H1 (cell line): ENCODE measurements at regions not wholly inside any gene's neighbourhood (a gene's known extent, or its start where the extent isn't known, plus 50 kb on each side); places are given as distances from the start of the nearest gene placed in this dataset.

Experiments
- CTCF ChIA-PET: fragments of 300-600 bp; sonication (Branson Sonifier 250); formaldehyde crosslinking; loops from one replicate; lab custom pipeline; 2021; ENCODE audit not compliant: partially characterized antibody; lab: Charles Lee
- POLR2A ChIA-PET: fragments of 300-600 bp; sonication (Branson Sonifier 250); formaldehyde crosslinking; loops from one replicate; lab custom pipeline; 2021; ENCODE audit warnings: inconsistent platforms; ENCODE audit not compliant: partially characterized antibody; lab: Charles Lee
- DNase-seq, 2 experiments: peaks; one replicate each; pipeline versions ENCODE4 v3.0.0 to v3.0.0-alpha.2; 2010 to 2022; ENCODE audit warnings: low spot score in 2 of 2, low read depth in 1 of 2, mixed read lengths in 1 of 2
- FAIRE-seq: peaks from 2 replicates; lab custom pipeline; 2011; peaks lifted over from hg19 to GRCh38; lab: Jason Lieb, UNC
- H2AFZ ChIP-seq: 2 replicates; pipeline ENCODE4 v1.8.1; 2012; ENCODE audit warnings: low read length, inconsistent platforms
- H2AK5ac ChIP-seq: 2 replicates; pipeline ENCODE4 v1.6.1; 2013; ENCODE audit warnings: low read depth, low read length
- H2BK120ac ChIP-seq: replicated peaks from 2 replicates; pipeline ENCODE3; 2013; ENCODE audit warnings: low read depth, low read length, inconsistent platforms
- H2BK12ac ChIP-seq: 2 replicates; pipeline ENCODE4 v1.6.1; 2013; ENCODE audit warnings: low read depth, low read length
- H2BK15ac ChIP-seq: 2 replicates; pipeline ENCODE4 v1.6.1; 2013; ENCODE audit warnings: low read length
- H2BK20ac ChIP-seq: 2 replicates; pipeline ENCODE4 v1.6.1; 2013; ENCODE audit warnings: low read length
- H2BK5ac ChIP-seq: 2 replicates; pipeline ENCODE4 v1.6.1; 2013; ENCODE audit warnings: low read depth, low read length
- H3K14ac ChIP-seq: 2 replicates; pipeline ENCODE4 v1.6.1; 2013; ENCODE audit warnings: inconsistent platforms; ENCODE audit not compliant: insufficient read length
- H3K18ac ChIP-seq: 2 replicates; pipeline ENCODE4 v1.6.1; 2013; ENCODE audit warnings: low read length; ENCODE audit errors: extremely low read depth
- H3K23ac ChIP-seq: 2 replicates; pipeline ENCODE4 v1.6.1; 2013; ENCODE audit warnings: inconsistent platforms; ENCODE audit not compliant: insufficient read length
- H3K23me2 ChIP-seq: 2 replicates; pipeline ENCODE4 v1.6.1; 2013; ENCODE audit warnings: low read depth, low read length
- H3K27ac ChIP-seq: 2 replicates; pipeline ENCODE4 v1.6.1; 2011; ENCODE audit warnings: low read depth, low read length, inconsistent platforms
- H3K27me3 ChIP-seq, 4 experiments: replicated peaks in 1 of 4; 1 replicate in 1 of 4; 2 replicates in 3 of 4; pipeline versions ENCODE4 v1.6.1 to v1.8.1; 2011 to 2013; ENCODE audit warnings: low read length in 3 of 4, mild to moderate bottlenecking in 3 of 4, inconsistent platforms in 2 of 4, mixed read lengths in 2 of 4, moderate library complexity in 1 of 4; ENCODE audit not compliant: control insufficient read depth in 3 of 4, insufficient read depth in 3 of 4; ENCODE audit errors: extremely low read depth in 1 of 4
- H3K36me3 ChIP-seq, 4 experiments: 2 replicates each; pipeline versions ENCODE4 v1.6.1 to v1.8.1; 2011 to 2013; ENCODE audit warnings: mild to moderate bottlenecking in 4 of 4, low read length in 3 of 4, moderate library complexity in 2 of 4, control low read depth in 1 of 4, inconsistent platforms in 1 of 4; ENCODE audit not compliant: insufficient read depth in 4 of 4, control insufficient read depth in 2 of 4
- H3K4ac ChIP-seq: replicated peaks from 2 replicates; pipeline ENCODE3; 2013; ENCODE audit warnings: low read length, low read depth, mixed read lengths, inconsistent platforms; ENCODE audit not compliant: insufficient read length
- H3K4me1 ChIP-seq, 4 experiments: replicated peaks in 1 of 4; 1 replicate in 1 of 4; 2 replicates in 3 of 4; pipeline versions ENCODE4 v1.6.1 to v1.8.1; 2011 to 2013; ENCODE audit warnings: low read length in 3 of 4, inconsistent platforms in 2 of 4, mixed read lengths in 1 of 4; ENCODE audit not compliant: insufficient read depth in 4 of 4, control insufficient read depth in 3 of 4
- H3K4me2 ChIP-seq, 2 experiments: 2 replicates each; pipeline versions ENCODE4 v1.6.1 to v1.8.1; 2011 to 2013; ENCODE audit warnings: low read depth in 2 of 2, low read length in 2 of 2, control low read depth in 1 of 2, inconsistent platforms in 1 of 2, mild to moderate bottlenecking in 1 of 2; ENCODE audit not compliant: insufficient read depth in 1 of 2
- H3K4me3 ChIP-seq, 4 experiments: fragments of 200-600, 300-600 bp in 1 of 4; sonication (generic), shearing (Covaris generic), sonication (Bioruptor Twin) in 1 of 4; 2 replicates each; pipeline versions ENCODE4 v1.5.1 to v1.8.1; 2011 to 2016; ENCODE audit warnings: low read length in 4 of 4, low read depth in 3 of 4, control low read depth in 2 of 4, inconsistent platforms in 2 of 4, mild to moderate bottlenecking in 2 of 4, mixed read lengths in 1 of 4, moderate library complexity in 1 of 4; ENCODE audit not compliant: insufficient read depth in 2 of 4; ENCODE audit errors: extremely low read depth in 1 of 4
- H3K56ac ChIP-seq: replicated peaks from 2 replicates; pipeline ENCODE3; 2013; ENCODE audit warnings: low read depth, mild to moderate bottlenecking, mixed read lengths, low read length, inconsistent platforms; ENCODE audit not compliant: insufficient read length
- H3K79me1 ChIP-seq: 2 replicates; pipeline ENCODE4 v1.6.1; 2013; ENCODE audit warnings: low read depth, low read length, control low read depth
- H3K79me2 ChIP-seq, 2 experiments: 2 replicates each; pipeline versions ENCODE4 v1.6.1 to v1.8.1; 2012 to 2013; ENCODE audit warnings: low read length in 2 of 2, mild to moderate bottlenecking in 2 of 2, inconsistent platforms in 1 of 2; ENCODE audit not compliant: insufficient read depth in 2 of 2, control insufficient read depth in 1 of 2
- H3K9ac ChIP-seq, 4 experiments: replicated peaks in 1 of 4; 1 replicate in 1 of 4; 2 replicates in 3 of 4; pipeline versions ENCODE4 v1.6.1 to v1.8.1; 2011 to 2013; ENCODE audit warnings: low read depth in 3 of 4, low read length in 3 of 4, control low read depth in 2 of 4, mild to moderate bottlenecking in 2 of 4, moderate library complexity in 2 of 4, inconsistent platforms in 1 of 4; ENCODE audit errors: extremely low read depth in 1 of 4
- H3K9me3 ChIP-seq, 2 experiments: 2 replicates each; pipeline versions ENCODE4 v1.6.1 to v1.8.1; 2012 to 2013; ENCODE audit warnings: mild to moderate bottlenecking in 2 of 2, moderate library complexity in 2 of 2, control low read depth in 1 of 2, inconsistent platforms in 1 of 2, low read depth in 1 of 2, low read length in 1 of 2, mixed read lengths in 1 of 2; ENCODE audit not compliant: insufficient read depth in 2 of 2
- H4K20me1 ChIP-seq, 2 experiments: replicated peaks in 1 of 2; 2 replicates each; pipeline versions ENCODE3 to v1.8.1; 2011 to 2013; ENCODE audit warnings: inconsistent platforms in 2 of 2, low read length in 2 of 2, mild to moderate bottlenecking in 1 of 2; ENCODE audit not compliant: insufficient read depth in 2 of 2, control insufficient read depth in 1 of 2
- H4K5ac ChIP-seq: 2 replicates; pipeline ENCODE4 v1.6.1; 2013; ENCODE audit warnings: low read length, low read depth, mixed read lengths, inconsistent platforms; ENCODE audit not compliant: insufficient read length
- H4K8ac ChIP-seq: 2 replicates; pipeline ENCODE4 v1.8.0; 2013; ENCODE audit warnings: mild to moderate bottlenecking, moderate library complexity, low read length, inconsistent platforms; ENCODE audit not compliant: insufficient read depth; ENCODE audit errors: extremely low read depth
- H4K91ac ChIP-seq: replicated peaks from 2 replicates; pipeline ENCODE3; 2013; ENCODE audit warnings: low read length, mixed read lengths, inconsistent platforms; ENCODE audit not compliant: insufficient read length
- CTCF ChIP-seq, 3 experiments: IDR thresholded peaks; 1 replicate in 2 of 3; 2 replicates in 1 of 3; pipeline versions ENCODE4 v1.5.1 to v1.6.1; 2011; ENCODE audit warnings: low read length in 3 of 3, mild to moderate bottlenecking in 3 of 3, inconsistent platforms in 2 of 3, low read depth in 1 of 3, moderate library complexity in 1 of 3; ENCODE audit not compliant: insufficient read depth in 1 of 3; ENCODE audit errors: control extremely low read depth in 1 of 3
- EGR1 ChIP-seq: IDR thresholded peaks from 2 replicates; pipeline ENCODE4 v1.6.1; 2011; ENCODE audit warnings: low read depth, low read length, borderline replicate concordance
- GABPA ChIP-seq: IDR thresholded peaks from 2 replicates; pipeline ENCODE4 v1.6.1; 2011; ENCODE audit warnings: mild to moderate bottlenecking, low read length, moderate library complexity, borderline replicate concordance; ENCODE audit not compliant: insufficient read depth
- RAD21 ChIP-seq, 2 experiments: IDR thresholded peaks in 1 of 2; conservative IDR thresholded peaks in 1 of 2; 2 replicates each; pipeline ENCODE4 v1.6.1; 2011; ENCODE audit warnings: low read depth in 2 of 2, low read length in 2 of 2, improper control_type of control experiment in 1 of 2, inconsistent platforms in 1 of 2, mild to moderate bottlenecking in 1 of 2, moderate library complexity in 1 of 2
- WGBS, 2 experiments: shearing (Covaris generic) in 1 of 2; methylation state at CpG; one replicate each; pipeline versions ENCODE4 v1.1.6 to v1.1.7; 2013 to 2015; ENCODE audit warnings: low lambda C conversion rate in 2 of 2, mixed read lengths in 2 of 2, inconsistent platforms in 1 of 2, low coverage in 1 of 2, missing lambda C conversion rate in 1 of 2; ENCODE audit not compliant: insufficient replicate concordance in 2 of 2, insufficient coverage in 1 of 2, insufficient read length in 1 of 2; ENCODE audit errors: extremely low coverage in 1 of 2, missing lambda C conversion rate in 1 of 2; 5-methylcytosine and 5-hydroxymethylcytosine counted together
- TF ChIP-seq, protein P1 (sequence below): IDR thresholded peaks from 2 replicates; pipeline ENCODE4 v1.6.1; 2012; ENCODE audit warnings: inconsistent platforms
- TF ChIP-seq, protein P2 (sequence below): IDR thresholded peaks from 2 replicates; pipeline ENCODE4 v1.6.1; 2012; ENCODE audit warnings: low read length, inconsistent platforms

GRCh38 chr2:51649366-51649765 is 617.4 kb upstream of the NRXN1 start:
- H3K27me3 ChIP-seq: no peaks in the 10 kb centered on the region
- FAIRE-seq: no peak
- H2BK12ac ChIP-seq: no peak overlapping the region
- H3K4me1 ChIP-seq: peaks cover 0 to 4% (median under 1%) of the 10 kb centered on the region in 4 experiments; a peak in 1 of 7 replicates
- no peaks in the 10 kb centered on the region for H3K9me3 ChIP-seq
- no peak overlapping the region for H3K56ac ChIP-seq
- H3K9ac ChIP-seq: no peak overlapping the region
- no peak overlapping the region for H3K23ac ChIP-seq
- H3K14ac ChIP-seq: no peak overlapping the region
- no peak overlapping the region for H3K18ac ChIP-seq
- peaks cover 1% of the 10 kb centered on the region; the same call in 1 of the 2 replicates for H3K23me2 ChIP-seq
- H4K20me1 ChIP-seq: no peaks in the 10 kb centered on the region
- no peak overlapping the region for H2BK5ac ChIP-seq
- no peaks in the 10 kb centered on the region for H3K79me2 ChIP-seq
- H2AK5ac ChIP-seq: no peak overlapping the region
- H2BK15ac ChIP-seq: no peak overlapping the region
- CTCF ChIA-PET: interaction anchor here (0.6 to 1.3 kb wide), 2 partner anchors 39 to 482 kb away, joined by 3 read pairs; no protein-coding TSS in a partner anchor
- no peak overlapping the region for H3K27ac ChIP-seq
- H2BK120ac ChIP-seq: no peak overlapping the region
- TF ChIP-seq CTCF (IDR thresholded peaks at IDR 0.05; ENCODE audit: control extremely low read depth in 1 of 3, insufficient read depth in 1 of 3, low read depth in 1 of 3, low read length in 3 of 3): no peak
- peak in 1 of 2 experiments; percentile 9; a peak in 1 of 4 replicates for TF ChIP-seq RAD21 (IDR thresholded peaks at IDR 0.05 in 1 of 2, conservative IDR thresholded peaks at IDR 0.05 in 1 of 2; ENCODE audit: low read depth in 2 of 2, low read length in 2 of 2)
- TF ChIP-seq, protein P1, sequence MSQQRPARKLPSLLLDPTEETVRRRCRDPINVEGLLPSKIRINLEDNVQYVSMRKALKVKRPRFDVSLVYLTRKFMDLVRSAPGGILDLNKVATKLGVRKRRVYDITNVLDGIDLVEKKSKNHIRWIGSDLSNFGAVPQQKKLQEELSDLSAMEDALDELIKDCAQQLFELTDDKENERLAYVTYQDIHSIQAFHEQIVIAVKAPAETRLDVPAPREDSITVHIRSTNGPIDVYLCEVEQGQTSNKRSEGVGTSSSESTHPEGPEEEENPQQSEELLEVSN: no peak
- TF ChIP-seq GABPA: no peak
- TF ChIP-seq EGR1: no peak
- TF ChIP-seq, protein P2, sequence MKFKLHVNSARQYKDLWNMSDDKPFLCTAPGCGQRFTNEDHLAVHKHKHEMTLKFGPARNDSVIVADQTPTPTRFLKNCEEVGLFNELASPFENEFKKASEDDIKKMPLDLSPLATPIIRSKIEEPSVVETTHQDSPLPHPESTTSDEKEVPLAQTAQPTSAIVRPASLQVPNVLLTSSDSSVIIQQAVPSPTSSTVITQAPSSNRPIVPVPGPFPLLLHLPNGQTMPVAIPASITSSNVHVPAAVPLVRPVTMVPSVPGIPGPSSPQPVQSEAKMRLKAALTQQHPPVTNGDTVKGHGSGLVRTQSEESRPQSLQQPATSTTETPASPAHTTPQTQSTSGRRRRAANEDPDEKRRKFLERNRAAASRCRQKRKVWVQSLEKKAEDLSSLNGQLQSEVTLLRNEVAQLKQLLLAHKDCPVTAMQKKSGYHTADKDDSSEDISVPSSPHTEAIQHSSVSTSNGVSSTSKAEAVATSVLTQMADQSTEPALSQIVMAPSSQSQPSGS: no peak
- TF ChIP-seq, all 59 proteins: peak for 1
- H2AFZ ChIP-seq: no peak overlapping the region
- no peaks in the 10 kb centered on the region for H3K79me1 ChIP-seq
- H4K8ac ChIP-seq: no peak overlapping the region
- POLR2A ChIA-PET: no interaction called here
- no peak overlapping the region for H4K91ac ChIP-seq
- no peak overlapping the region for H2BK20ac ChIP-seq
- no peaks in the 10 kb centered on the region for H3K36me3 ChIP-seq
- H3K4me3 ChIP-seq: no peak overlapping the region
- no peak overlapping the region for H4K5ac ChIP-seq
- no peak overlapping the region for H3K4ac ChIP-seq
- no peak overlapping the region for H3K4me2 ChIP-seq
- DNase-seq: no peak
- 83% methylated on average over 1 of the region's 1 CpG; no CpG with 5 or more reads in 1 of the 2 experiments for WGBS, 2 experiments
